Ovary (tissue), 7 donors: ENCODE measurements at regions not wholly inside any gene's neighbourhood (a gene's known extent, or its start where the extent isn't known, plus 50 kb on each side); places are given as distances from the start of the nearest gene placed in this dataset.

Source experiments
- DNase-seq, 5 donors: peaks; one replicate each; pipeline ENCODE4 v3.0.0-alpha.2; 2019 to 2020
- H3K27ac ChIP-seq, 2 donors: fragments of 200-600 bp; one replicate each; pipeline versions ENCODE4 v1.5.1 to v1.8.0; 2019 to 2022
- H3K27me3 ChIP-seq: fragments of 200-600 bp; one replicate; pipeline ENCODE4 v1.8.0; 2022
- H3K36me3 ChIP-seq: fragments of 200-600 bp; sonication (generic); one replicate; pipeline ENCODE4 v1.5.1; 2019
- H3K4me1 ChIP-seq: one replicate; pipeline ENCODE4 v1.8.1; 2013; ENCODE audit warnings: mild to moderate bottlenecking, moderate library complexity; ENCODE audit not compliant: insufficient read depth
- H3K4me3 ChIP-seq: fragments of 200-600 bp; sonication (generic); one replicate; pipeline ENCODE4 v1.5.1; 2017
- H3K9me3 ChIP-seq, 2 donors: fragments of 200-600 bp in 1 of 2; sonication (generic) in 1 of 2; one replicate each; pipeline versions ENCODE4 v1.5.1 to v1.8.1; 2013 to 2019; ENCODE audit warnings: mild to moderate bottlenecking in 1 of 2, moderate library complexity in 1 of 2
- CTCF ChIP-seq, 3 donors: fragments of 450-650 bp in 2 of 3; fragments of 200-600 bp in 1 of 3; IDR thresholded peaks; one replicate each; pipeline versions ENCODE4 v1.5.1 to v1.8.0; 2016 to 2022; ENCODE audit warnings: antibody characterized with exemption in 3 of 3, mild to moderate bottlenecking in 1 of 3
- EP300 ChIP-seq: sonication (generic); formaldehyde crosslinking; IDR thresholded peaks from one replicate; pipeline ENCODE4 v1.6.1; 2017; ENCODE audit warnings: antibody characterized with exemption
- POLR2A ChIP-seq: fragments of 450-650 bp; IDR thresholded peaks from one replicate; pipeline ENCODE4 v1.6.1; 2017; ENCODE audit warnings: antibody characterized with exemption, mild to moderate bottlenecking, moderate library complexity
- WGBS, 3 donors: extraction: QIAGEN DNeasy Blood & Tissue Kit in 1 of 3; methylation state at CpG; one replicate each; pipeline versions ENCODE4 v1.1.5 to v1.1.7; 2013 to 2017; 5-methylcytosine and 5-hydroxymethylcytosine counted together
- intact Hi-C, 4 donors: fragments of 100-400 bp; cut with DNase I; formaldehyde crosslinking; loops; one replicate each; pipeline versions ENCODE4 v1.11.0 to v1.15.1; 2022 to 2023
- donor health status: DM: no; HTN: no; CAD: no; lungs with moderate emphysema.
- donor health status: DM: no; HTN: no; CAD: no.
- donor health status: Bipolar disorder and iron deficiency.
- donor health status: DM: no; HTN: no; CAD: no.
- donor health status: DM: yes; HTN: yes; CAD: no.

- WGBS, 3 donors = 91 to 100% (median 97%) methylated on average over 1 of the region's 1 CpG
- no peak overlapping the region for H3K27ac ChIP-seq
- no peaks in the 10 kb centered on the region for H3K4me1 ChIP-seq
- TF ChIP-seq EP300 = no peak
- TF ChIP-seq CTCF (IDR thresholded peaks at IDR 0.05) = no peak
- no peak for TF ChIP-seq POLR2A
- no peak for DNase-seq
- H3K4me3 ChIP-seq = no peak overlapping the region
- H3K27me3 ChIP-seq = no peaks in the 10 kb centered on the region
- H3K9me3 ChIP-seq = no peaks in the 10 kb centered on the region
- H3K36me3 ChIP-seq = no peaks in the 10 kb centered on the region
- intact Hi-C loops = no loop called here
Observed at GRCh38 chr6:47383360-47383759, 73.7 kb upstream of the TNFRSF21 start.

DNA sequence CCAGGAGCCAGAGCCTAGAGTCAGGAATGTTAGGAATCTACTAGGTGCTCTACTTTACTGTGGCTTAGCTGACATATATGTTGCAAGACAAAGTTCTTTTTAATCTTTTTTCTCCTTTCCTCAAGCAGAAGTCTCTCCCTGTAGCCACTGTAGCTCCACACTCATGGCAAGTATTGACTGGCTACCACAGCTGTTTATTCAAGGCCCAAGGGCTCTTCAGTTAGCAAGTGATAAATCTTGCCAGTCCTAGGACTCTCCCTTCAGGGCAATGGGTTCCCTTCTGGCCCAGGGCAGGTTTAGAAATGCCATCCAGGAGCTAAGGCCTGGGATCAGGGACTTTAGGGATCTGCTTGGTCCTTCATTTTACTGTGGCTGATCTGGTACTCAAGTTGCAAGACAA lies 82.0 kb upstream of the TNFRSF21 start:
- intact Hi-C loops = no loop called here

DNA sequence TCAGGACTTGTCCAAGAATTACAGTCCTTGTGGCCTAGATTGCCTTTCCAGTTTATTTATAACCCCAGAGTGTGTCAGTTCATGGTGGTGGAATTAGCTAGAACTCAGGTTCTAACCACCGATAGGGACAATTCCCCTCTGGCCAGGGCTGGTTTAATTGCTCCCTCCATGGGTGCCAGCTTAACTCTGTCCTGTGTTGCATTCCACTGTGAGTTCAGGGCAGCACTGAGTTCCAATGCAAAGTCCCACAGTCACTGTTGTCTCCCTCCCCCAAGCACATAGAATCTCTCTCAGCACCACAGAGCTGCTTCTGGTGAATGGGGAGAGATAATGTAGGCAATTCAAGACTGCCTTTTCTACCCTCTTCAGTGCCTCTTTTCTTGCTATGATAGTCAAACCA lies 82.5 kb upstream of the TNFRSF21 start:
- Histone ChIP-seq H3K36me3 (no peaks in the 10 kb centered on the region), H3K27ac (no peak overlapping the region), H3K9me3 (no peaks in the 10 kb centered on the region), H3K27me3 (no peaks in the 10 kb centered on the region), H3K4me1 (no peaks in the 10 kb centered on the region), H3K4me3 (no peak overlapping the region)
- WGBS, 3 donors = 88 to 100% (median 100%) methylated on average over 1 of the region's 1 CpG
- intact Hi-C loops = no loop called here
- TF ChIP-seq EP300 (no peak), POLR2A (no peak), CTCF (IDR thresholded peaks at IDR 0.05) (no peak)
- no peak for DNase-seq

More for the DNA sequence above, 82.0 kb upstream of the TNFRSF21 start:
- TF ChIP-seq POLR2A (no peak), CTCF (IDR thresholded peaks at IDR 0.05) (no peak), EP300 (no peak)
- Histone ChIP-seq H3K36me3 (no peaks in the 10 kb centered on the region), H3K4me1 (no peaks in the 10 kb centered on the region), H3K27ac (no peak overlapping the region), H3K27me3 (no peaks in the 10 kb centered on the region), H3K4me3 (no peak overlapping the region), H3K9me3 (no peaks in the 10 kb centered on the region)
- no peak for DNase-seq

- intact Hi-C loops = no loop called here
- Histone ChIP-seq H3K36me3 (no peaks in the 10 kb centered on the region), H3K27ac (no peak overlapping the region), H3K4me3 (no peak overlapping the region), H3K4me1 (no peaks in the 10 kb centered on the region), H3K9me3 (no peaks in the 10 kb centered on the region), H3K27me3 (no peaks in the 10 kb centered on the region)
- no peak for DNase-seq
- 54 to 69% (median 62%) methylated on average over 2 of the region's 2 CpGs for WGBS, 3 donors
- no peak for TF ChIP-seq EP300
- no peak for TF ChIP-seq CTCF (IDR thresholded peaks at IDR 0.05)
- TF ChIP-seq POLR2A = no peak
Observed at GRCh38 chr6:47396401-47397069, 81.1 kb upstream of the CD2AP start.
